Ovary (tissue), 7 donors: ENCODE measurements at regions not wholly inside any gene's neighbourhood (a gene's known extent, or its start where the extent isn't known, plus 50 kb on each side); places are given as distances from the start of the nearest gene placed in this dataset.

Experiments used
- DNase-seq, 5 donors: peaks; one replicate each; pipeline ENCODE4 v3.0.0-alpha.2; 2019 to 2020
- H3K27ac ChIP-seq, 2 donors: fragments of 200-600 bp; one replicate each; pipeline versions ENCODE4 v1.5.1 to v1.8.0; 2019 to 2022
- H3K27me3 ChIP-seq: fragments of 200-600 bp; one replicate; pipeline ENCODE4 v1.8.0; 2022
- H3K36me3 ChIP-seq: fragments of 200-600 bp; sonication (generic); one replicate; pipeline ENCODE4 v1.5.1; 2019
- H3K4me1 ChIP-seq: one replicate; pipeline ENCODE4 v1.8.1; 2013; ENCODE audit warnings: mild to moderate bottlenecking, moderate library complexity; ENCODE audit not compliant: insufficient read depth
- H3K4me3 ChIP-seq: fragments of 200-600 bp; sonication (generic); one replicate; pipeline ENCODE4 v1.5.1; 2017
- H3K9me3 ChIP-seq, 2 donors: fragments of 200-600 bp in 1 of 2; sonication (generic) in 1 of 2; one replicate each; pipeline versions ENCODE4 v1.5.1 to v1.8.1; 2013 to 2019; ENCODE audit warnings: mild to moderate bottlenecking in 1 of 2, moderate library complexity in 1 of 2
- CTCF ChIP-seq, 3 donors: fragments of 450-650 bp in 2 of 3; fragments of 200-600 bp in 1 of 3; IDR thresholded peaks; one replicate each; pipeline versions ENCODE4 v1.5.1 to v1.8.0; 2016 to 2022; ENCODE audit warnings: antibody characterized with exemption in 3 of 3, mild to moderate bottlenecking in 1 of 3
- EP300 ChIP-seq: sonication (generic); formaldehyde crosslinking; IDR thresholded peaks from one replicate; pipeline ENCODE4 v1.6.1; 2017; ENCODE audit warnings: antibody characterized with exemption
- POLR2A ChIP-seq: fragments of 450-650 bp; IDR thresholded peaks from one replicate; pipeline ENCODE4 v1.6.1; 2017; ENCODE audit warnings: antibody characterized with exemption, mild to moderate bottlenecking, moderate library complexity
- WGBS, 3 donors: extraction: QIAGEN DNeasy Blood & Tissue Kit in 1 of 3; methylation state at CpG; one replicate each; pipeline versions ENCODE4 v1.1.5 to v1.1.7; 2013 to 2017; 5-methylcytosine and 5-hydroxymethylcytosine counted together
- intact Hi-C, 4 donors: fragments of 100-400 bp; cut with DNase I; formaldehyde crosslinking; loops; one replicate each; pipeline versions ENCODE4 v1.11.0 to v1.15.1; 2022 to 2023
- donor health status: DM: no; HTN: no; CAD: no; lungs with moderate emphysema.
- donor health status: DM: no; HTN: no; CAD: no.
- donor health status: Bipolar disorder and iron deficiency.
- donor health status: DM: no; HTN: no; CAD: no.
- donor health status: DM: yes; HTN: yes; CAD: no.

GRCh38 chr4:23360718-23361117 lies 529.1 kb downstream of the PPARGC1A start:
- no peak overlapping the region for H3K27ac ChIP-seq
- H3K36me3 ChIP-seq, result no peaks in the 10 kb centered on the region
- no peak for DNase-seq
- 70 to 80% (median 77%) methylated on average over 1 of the region's 1 CpG for WGBS, 3 donors
- intact Hi-C loops, result no loop called here
- no peaks in the 10 kb centered on the region for H3K9me3 ChIP-seq
- no peaks in the 10 kb centered on the region for H3K27me3 ChIP-seq
- no peak overlapping the region for H3K4me3 ChIP-seq
- no peak for TF ChIP-seq POLR2A
- TF ChIP-seq EP300, result no peak
- no peak for TF ChIP-seq CTCF (IDR thresholded peaks at IDR 0.05)
- H3K4me1 ChIP-seq, result no peaks in the 10 kb centered on the region

GRCh38 chr4:23355258-23355657 lies 534.6 kb downstream of the PPARGC1A start:
- H3K36me3 ChIP-seq, result no peaks in the 10 kb centered on the region
- no peaks in the 10 kb centered on the region for H3K9me3 ChIP-seq
- DNase-seq, result no peak
- WGBS, 3 donors, result 72 to 90% (median 76%) methylated on average over 2 of the region's 2 CpGs
- TF ChIP-seq POLR2A (no peak), CTCF (IDR thresholded peaks at IDR 0.05) (no peak), EP300 (no peak)
- no peak overlapping the region for H3K4me3 ChIP-seq
- no peaks in the 10 kb centered on the region for H3K27me3 ChIP-seq
- no peak overlapping the region for H3K27ac ChIP-seq
- H3K4me1 ChIP-seq, result no peaks in the 10 kb centered on the region
- intact Hi-C loops, result no loop called here

DNA sequence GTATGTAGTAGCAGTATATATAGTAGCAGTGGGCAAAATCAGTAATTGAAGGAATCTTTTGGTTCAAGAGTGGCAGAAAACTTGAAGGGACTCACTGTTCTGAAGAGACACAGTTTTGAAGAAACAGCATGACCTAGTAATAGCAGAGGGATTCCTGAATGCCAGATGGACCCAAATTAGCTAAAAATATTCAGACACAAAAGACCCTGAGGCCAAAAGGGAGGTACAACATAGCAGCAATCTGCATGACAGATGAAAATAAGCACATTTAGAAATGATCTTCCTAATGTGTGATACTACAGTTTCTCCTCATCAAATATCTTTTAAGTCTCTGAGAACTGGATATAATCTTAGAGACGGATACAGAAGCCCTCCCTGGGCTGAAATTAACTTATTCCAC lies 536.6 kb downstream of the PPARGC1A start:
- Histone ChIP-seq H3K27ac (no peak overlapping the region), H3K9me3 (no peaks in the 10 kb centered on the region), H3K4me1 (no peaks in the 10 kb centered on the region), H3K36me3 (no peaks in the 10 kb centered on the region), H3K4me3 (no peak overlapping the region), H3K27me3 (no peaks in the 10 kb centered on the region)
- no peak for DNase-seq
- intact Hi-C loops, result no loop called here
- 49 to 61% (median 61%) methylated on average over 1 of the region's 1 CpG for WGBS, 3 donors
- TF ChIP-seq CTCF (IDR thresholded peaks at IDR 0.05) (no peak), POLR2A (no peak), EP300 (no peak)

- no peaks in the 10 kb centered on the region for H3K27me3 ChIP-seq
- H3K4me3 ChIP-seq, result no peak overlapping the region
- TF ChIP-seq CTCF (IDR thresholded peaks at IDR 0.05) (no peak), EP300 (no peak), POLR2A (no peak)
- H3K9me3 ChIP-seq, result no peaks in the 10 kb centered on the region
- no peaks in the 10 kb centered on the region for H3K4me1 ChIP-seq
- H3K27ac ChIP-seq, result no peak overlapping the region
- no peaks in the 10 kb centered on the region for H3K36me3 ChIP-seq
- intact Hi-C loops, result no loop called here
- 89 to 94% (median 91%) methylated on average over 2 of the region's 2 CpGs for WGBS, 3 donors
- DNase-seq, result no peak
Measured at GRCh38 chr4:23348789-23349498, 540.9 kb downstream of the PPARGC1A start.
